GM19023 (cell line): ENCODE measurements at regions not wholly inside any gene's neighbourhood (a gene's known extent, or its start where the extent isn't known, plus 50 kb on each side); places are given as distances from the start of the nearest gene placed in this dataset.

Source experiments
- ATAC-seq: cut with Tn5 transposase; IDR thresholded peaks from one replicate; pipeline ENCODE4 v1.9.1; 2021; ENCODE audit warnings: mild to moderate bottlenecking, moderate library complexity; ENCODE audit not compliant: unreplicated experiment

DNA sequence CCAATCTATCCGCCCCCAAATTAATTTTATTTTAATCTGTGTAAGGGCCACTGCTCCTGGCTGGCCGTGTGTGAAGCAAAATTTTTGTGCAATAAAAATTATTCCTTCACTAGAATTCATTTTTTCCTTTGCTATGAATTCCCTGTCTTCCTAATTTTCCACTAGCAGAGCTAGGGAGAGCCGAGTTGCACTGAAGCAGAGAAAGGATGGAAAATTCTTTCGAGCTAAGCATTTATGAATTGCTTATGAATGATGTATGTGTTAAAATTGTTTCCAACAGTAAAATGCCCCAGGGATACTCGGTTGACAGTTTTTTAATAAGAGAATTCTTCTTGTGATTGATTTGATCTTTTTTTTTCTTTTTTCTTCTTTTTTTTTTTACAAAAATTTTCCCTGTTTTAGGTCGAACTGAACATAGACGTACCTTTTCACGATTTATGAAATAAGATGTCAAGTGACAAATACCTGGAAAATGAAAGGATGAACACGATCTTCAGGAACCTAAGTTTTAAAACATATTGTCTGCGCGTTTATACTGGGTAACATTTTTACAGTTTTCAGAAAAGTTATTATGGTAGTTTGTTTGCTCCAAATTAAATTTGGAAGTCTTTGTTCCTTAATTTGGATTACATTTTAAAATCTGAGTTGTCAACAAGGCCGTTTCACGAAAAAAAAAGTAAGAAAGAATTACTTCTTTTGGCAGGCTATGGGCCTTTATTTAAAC is 288.8 kb upstream of the NFE2L3 start:
- ATAC-seq: no peak

DNA sequence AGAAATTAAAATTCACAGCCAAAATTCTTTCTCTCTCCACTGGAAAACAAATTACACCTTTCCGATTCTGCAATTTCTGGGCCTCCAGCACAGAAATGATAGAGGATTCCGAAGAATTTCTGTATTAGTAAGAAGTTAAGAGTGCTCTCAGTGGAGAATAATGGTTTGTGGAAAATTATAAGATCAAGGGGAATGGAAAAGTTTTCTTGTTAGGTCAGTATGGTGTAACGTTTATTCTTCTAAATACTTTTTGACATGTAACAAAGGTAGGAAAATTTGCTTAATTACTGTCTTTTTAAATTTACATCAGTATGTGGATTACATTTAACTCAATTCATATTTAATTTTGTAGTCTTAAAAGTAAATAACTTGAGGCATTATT is 288.3 kb upstream of the NFE2L3 start:
- ATAC-seq: no peak

DNA sequence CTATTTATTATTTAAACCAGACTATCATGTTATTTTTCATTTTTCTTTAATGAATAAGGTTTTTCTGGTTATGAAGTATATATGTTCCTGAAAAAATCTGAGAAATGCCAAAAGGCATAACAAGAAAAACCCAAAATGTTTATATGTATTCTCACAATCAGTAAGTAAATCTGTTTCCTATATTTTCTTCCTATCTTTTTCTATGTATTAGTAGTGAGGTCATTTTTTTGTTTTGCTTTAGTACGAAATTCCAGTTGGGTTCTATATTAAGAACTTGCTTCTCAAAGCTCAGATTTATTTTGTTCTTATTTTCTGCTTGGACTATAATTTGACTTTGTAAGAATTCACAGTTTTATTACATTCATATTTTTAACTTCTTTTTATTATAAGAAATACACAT is 287.5 kb upstream of the NFE2L3 start:
- ATAC-seq: no peak

DNA sequence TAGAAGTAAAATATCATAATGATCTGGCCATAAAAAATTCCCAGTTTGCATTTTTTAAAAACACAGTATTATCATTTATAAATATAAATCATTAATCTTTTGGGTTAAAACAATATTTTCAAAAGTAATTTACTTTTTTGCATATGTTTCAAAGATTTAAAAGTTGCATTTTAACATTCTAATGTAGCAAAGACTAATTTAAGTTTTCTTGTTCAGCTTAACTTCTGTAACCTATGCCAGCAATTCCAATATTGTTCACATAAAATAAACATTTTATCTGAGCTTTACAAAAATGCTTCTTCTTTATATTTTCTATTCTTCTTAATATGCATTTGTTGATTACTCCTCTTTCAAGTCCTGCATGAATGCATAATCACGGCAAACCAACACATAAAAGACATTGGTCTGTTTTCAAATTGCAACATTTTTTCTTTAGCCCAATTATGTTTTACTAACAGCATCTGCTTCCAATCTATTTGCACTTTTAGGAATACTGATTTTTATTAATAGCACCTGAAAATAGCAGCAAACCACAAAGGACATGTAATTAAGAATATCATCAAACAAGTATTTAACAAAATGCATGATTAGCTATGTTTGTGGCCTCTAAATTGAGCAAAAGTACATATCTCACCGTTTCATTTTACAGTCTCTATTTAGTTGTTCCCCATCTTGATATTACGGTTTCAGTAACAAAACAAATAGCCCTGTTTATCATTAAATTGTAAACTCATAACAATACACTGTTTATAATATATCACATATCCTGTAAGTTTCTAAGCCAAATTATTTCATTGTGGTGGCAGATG is 286.9 kb upstream of the NFE2L3 start:
- no peak for ATAC-seq

DNA sequence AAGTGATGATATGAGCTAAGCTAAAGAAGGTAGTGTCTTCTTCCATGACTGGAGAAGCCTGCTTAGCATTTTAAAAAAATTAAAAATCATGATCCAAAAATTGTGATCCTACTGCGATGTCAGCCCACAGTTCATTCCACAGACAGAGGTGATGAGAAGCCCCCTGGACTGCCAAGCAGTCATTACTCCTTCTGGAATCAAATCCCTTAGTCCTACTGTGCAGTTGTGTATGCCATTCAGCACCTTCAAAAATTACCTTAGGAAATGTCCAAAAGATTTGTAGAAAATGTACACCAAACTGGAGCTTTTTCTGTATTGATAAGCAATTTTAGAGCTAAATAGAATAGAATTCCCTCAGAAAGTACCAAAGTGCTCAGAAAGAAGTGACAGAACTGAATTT is 283.5 kb upstream of the NFE2L3 start:
- ATAC-seq: no peak

DNA sequence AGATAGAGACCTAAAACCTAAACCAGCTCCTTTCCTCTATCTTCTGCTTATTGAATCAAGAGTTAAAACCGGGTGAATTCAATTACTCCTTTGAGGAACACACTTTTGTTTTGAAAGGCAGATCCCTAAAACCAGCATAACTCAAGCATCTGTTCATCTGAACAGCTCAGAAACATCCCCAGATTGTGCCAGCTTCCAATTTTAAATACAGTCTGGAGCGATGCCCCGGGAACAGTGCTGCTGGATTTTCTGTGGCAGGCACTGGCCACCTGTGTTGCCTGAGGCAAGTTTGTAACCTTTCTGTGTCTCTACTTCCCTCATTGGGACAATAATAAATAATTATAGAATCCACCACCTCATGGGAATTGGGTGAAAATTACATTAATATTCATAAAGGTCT is 281.4 kb upstream of the NFE2L3 start:
- ATAC-seq: no peak

DNA sequence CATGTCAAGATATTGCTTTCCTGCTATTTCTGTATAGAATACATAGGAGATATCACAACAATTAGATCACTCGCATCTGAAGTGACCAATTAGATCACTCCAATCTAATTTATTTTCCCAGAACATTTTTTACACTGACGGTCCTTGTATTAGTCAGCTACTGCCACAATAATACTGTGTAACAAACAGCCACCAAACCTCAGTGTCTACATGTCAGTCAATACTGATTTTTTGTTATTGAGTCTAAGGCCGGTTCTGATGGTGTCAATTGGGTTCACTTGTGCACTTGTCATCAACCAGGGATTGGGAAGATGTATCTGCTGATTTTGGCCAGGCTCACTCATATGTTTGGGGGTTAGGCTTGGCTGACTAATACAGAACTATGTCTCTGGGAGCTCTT is 275.9 kb upstream of the NFE2L3 start:
- ATAC-seq: no peak

DNA sequence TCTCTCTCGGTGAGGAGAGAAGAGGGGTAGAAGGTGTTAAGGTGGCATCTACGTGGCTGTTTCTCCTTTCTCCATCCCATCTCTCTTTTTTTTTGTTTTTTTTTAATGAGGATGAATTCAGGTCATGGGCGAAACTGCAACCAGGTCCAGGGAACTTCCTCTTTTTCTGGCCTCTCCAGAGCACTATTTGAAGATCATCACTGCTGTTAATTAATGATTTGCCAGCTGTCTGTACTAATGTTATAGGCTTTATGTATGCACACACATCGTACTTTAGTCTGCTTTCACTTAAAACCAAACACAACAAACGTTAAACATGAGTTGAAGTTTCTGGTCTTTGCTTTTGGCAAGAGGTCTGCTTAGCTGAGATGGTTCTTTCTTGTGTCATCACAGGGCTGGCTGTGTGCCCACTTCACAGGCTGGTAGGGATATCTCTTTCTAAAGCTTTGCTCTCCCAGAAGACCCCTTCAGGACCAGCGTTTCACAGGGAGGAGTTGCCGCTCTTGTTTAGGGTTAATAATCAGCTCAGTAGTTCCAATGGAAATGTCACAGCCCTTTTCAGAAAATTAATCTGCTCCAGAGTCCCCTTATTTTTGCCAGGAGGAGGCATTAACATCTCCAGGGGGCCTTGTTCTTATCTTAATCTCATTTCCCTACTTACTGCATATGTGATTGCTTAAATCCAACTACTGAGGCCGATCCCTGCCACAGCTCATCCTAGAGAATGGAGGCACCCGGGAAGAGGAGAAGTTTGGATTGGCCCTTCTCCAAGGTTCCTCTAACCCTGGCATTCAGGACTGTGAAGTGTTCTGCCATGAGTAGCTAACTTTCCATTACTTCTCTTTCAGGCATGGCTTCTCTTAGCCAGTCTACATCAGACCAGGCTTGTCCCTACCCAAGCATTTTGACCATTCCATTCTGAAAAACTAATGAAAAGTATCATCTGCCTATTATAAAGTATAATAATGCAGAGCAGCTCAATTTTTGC is 273.9 kb upstream of the NFE2L3 start:
- no peak for ATAC-seq

DNA sequence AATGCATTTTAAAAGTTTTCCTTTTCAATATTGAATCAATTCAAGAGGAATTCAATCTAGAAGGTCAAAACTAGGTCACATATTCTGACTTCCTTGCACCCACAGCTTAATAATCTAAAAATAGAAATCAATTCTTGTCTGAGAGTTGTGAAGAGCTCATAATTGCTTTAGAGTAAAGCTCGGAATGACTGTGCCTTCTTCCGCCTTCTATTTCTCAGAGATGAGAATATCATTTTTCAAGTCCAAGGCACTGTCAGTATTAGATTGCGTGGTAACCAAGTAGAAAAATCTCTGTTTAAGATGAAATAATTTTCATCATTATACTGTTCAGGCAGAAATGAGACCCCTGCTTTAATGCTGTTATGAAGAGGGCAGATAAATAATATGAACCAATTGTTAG is 272.2 kb upstream of the NFE2L3 start:
- no peak for ATAC-seq

DNA sequence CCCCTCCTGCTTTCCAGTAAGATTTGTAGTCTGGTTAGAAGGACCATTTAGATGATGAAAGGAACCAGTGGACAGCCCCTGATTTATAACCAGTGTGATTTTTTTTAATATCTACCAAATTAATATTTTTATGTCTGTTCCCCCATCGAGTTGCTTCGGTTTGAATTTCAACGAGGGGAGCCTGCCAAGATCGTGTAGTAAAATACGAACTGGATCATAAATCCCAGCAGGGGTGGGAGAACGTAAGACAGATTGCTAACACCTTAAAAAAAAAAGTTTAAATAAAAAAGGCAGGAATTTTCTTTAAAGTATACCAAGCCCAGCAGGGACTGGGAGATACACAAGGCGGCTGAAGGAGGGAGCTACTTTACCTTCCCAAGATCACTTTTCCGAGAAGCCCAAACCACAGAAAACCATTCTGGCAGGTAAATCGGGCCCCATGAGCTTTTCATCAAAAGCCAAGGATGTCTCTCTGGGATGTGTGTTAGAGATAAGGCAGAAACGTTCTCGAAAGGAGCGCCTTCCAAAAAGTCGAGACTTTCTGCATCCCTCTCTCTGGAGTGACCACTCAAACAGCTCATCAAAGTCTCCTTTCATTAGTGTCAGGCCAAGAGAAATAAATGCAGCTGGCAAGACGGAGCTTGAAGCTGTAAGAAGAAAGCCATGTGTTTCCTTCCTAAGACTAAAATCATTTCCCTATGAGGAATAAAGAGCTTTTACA is 270.5 kb upstream of the NFE2L3 start:
- ATAC-seq: no peak

DNA sequence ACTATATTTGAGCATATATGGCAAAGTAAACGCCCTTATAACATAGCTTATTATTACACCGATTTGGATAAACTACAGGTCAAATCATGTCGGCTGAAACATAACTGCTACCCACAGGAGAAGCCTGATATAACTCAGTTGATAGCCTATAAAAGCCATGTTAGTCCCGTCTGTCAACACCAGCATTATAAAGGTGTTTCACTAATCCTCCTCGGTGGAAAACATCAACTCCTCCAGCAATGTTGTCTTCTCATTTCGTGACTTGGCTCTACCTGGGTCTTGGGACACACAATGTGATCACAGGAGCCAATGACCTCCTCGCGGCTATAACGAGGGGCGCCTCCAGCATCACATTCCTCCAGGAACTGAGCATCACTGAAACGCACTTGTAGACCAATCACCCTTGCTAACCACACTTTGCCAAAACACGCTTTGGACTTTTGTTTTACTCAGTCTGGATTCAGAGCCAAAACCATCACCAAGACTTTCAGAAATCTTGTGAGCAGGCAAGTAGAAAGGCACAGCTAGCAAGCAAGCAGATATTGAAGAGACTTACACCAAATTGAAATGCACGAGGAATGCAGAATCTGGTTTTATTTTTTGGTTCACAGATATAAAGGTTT is 269.7 kb upstream of the NFE2L3 start:
- no peak for ATAC-seq

DNA sequence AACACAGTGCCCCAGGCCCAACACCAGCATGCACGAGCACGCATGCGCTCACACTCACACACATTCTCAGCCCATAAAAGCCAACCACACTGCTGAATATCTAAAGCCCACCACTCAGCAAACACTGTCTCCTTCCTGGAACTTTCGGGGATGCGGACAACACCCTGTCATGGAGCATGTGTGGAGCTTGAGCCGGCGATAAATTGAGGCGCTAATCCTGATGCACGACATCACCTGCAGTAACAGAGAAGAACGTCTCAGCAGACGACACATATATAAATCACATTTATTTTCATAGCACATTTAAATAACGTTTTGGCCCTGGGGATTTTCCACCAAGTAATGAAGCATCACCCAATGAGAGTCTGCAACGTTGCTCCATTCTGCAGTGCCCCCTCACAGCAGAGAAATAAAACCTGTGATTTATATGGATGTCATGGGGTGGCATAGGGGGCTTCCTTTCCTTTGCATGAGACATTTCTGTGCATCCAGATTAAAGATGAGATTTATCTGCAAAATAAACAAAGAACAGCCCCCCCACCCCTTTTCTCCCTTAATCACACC is 267.7 kb upstream of the NFE2L3 start:
- ATAC-seq: no peak

DNA sequence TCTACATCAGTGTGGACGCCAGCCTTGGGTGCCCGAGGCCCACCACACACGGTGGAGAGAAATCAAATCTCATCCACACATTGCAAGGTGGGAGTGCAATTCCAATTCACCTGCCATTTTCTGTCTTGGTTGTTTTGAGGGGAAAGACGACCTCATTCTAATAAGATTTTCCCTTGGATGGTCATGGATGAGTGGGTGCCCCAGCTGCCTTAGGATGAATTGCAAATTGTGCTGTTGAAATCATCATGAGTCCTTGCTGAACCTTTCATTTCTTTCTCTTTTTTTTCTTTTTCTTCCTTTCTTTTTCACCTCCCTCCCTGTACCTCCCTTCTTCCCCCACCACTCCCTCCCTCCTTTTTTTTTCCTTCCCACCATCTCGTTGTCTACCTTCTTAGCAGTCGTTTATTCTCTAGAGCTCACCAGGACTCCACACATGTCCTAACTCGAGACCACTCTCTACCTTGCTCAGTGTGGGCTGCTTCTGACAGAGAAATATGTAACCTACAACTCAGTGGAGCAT is 266.9 kb upstream of the NFE2L3 start:
- no peak for ATAC-seq

DNA sequence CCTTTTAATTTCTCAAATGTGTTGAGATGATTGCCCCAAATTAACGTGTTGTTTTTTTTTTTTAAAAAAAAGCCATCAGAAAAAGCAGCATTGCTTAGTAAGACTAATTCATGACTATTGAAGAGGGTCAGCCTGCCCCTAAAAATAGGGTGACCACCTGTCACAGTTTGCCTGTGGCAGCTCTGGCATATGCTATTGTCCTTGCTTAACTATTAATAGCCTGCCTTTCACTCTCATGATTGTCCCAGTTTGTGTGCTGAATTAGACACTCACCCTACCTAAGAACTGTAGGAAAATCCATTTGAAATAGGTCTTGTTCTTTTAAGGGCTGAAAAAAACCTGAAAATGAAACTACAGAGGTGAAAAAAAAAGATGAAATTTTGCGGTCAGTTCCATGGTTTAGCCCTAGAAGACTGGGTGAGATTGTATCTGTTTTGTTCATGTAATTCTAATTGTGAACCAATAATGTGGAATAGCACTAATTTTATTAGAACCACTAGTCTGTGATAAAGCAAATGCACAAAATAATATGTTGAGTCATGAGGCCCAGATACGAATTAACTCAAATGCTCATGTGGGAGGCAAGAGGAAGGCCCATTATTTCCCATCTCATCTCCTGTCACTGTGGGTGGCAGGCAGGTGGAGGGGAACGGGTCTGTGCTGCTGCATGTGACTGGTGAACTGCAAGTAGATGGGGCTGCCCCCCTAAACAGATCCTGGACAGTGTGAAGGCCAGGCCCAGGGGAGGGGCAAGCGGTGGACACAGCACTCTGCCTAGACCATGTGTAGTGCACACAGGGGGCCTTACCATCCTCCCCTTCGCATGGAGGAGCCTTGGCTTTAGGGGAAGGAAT is 265.4 kb upstream of the NFE2L3 start:
- no peak for ATAC-seq

DNA sequence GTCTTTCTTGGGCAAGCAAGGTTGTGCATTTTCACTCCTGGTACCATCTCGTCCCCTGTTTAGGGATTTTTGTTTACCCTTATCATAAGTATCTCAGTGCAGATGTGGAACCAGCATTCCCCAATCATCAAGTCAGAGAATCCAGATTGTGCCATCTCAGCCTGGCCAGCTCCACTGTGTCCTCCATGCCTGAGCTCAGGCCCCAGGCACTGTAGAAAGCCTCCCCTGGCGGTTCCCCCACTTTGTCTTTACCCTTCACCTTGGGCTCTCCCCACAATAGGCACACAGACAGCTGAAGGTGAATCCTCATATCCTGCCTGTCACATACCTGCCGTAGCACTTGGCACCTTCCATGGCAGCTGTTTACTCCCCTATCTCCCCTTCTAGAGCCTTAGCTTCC is 264.7 kb upstream of the NFE2L3 start:
- no peak for ATAC-seq

DNA sequence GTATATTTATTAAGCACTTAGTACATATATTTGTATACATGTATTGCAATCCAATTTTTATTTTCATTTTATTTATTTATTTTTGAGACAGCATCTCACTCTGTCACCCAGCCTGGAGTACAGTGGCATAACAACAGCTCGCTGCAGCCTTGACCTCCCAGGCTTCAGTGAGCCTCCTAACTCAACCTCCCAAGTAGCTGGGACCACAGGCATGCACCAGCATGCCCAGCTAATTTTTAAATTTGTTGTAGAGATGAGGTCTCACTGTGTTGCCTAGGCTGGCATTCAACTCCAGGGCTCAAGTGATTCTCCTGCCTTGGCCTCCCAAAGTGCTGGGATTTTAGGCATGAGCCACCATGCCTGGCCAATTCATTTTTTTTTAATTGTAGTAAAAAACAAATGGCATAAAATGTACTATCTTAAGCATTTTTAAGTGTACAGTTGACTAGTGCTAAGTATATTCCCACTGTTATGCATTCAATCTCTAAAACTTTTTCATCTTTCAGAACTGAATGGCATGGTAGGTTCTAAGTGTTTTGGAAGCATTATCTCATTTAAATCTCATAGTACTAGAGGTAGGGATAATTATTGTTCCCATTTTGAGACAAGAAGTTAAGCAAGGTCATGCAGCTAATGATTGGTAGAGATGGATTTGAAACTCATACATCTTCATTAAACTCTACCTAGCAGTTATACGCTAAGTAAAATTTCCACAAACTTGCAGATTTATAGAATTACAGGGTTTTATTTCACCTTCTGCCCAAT is 264.0 kb upstream of the NFE2L3 start:
- no peak for ATAC-seq

DNA sequence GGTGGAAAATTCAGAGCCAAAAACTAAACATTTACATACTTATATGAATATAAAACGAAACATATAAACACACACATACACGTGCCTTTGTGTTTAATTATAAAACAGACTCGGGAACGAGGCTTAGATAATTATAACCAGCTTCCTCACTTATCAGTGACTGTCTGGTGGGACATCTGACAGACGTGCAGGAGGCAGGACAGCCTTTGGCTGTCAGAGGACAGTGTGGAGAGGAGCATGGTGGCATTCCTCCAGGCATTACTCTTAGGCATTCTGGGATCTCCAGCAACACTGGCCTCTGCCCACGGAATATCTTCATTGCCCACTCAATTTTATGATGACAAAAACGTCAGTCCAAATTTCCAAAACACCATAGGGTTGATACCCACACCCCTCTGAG is 262.2 kb upstream of the NFE2L3 start:
- no peak for ATAC-seq

DNA sequence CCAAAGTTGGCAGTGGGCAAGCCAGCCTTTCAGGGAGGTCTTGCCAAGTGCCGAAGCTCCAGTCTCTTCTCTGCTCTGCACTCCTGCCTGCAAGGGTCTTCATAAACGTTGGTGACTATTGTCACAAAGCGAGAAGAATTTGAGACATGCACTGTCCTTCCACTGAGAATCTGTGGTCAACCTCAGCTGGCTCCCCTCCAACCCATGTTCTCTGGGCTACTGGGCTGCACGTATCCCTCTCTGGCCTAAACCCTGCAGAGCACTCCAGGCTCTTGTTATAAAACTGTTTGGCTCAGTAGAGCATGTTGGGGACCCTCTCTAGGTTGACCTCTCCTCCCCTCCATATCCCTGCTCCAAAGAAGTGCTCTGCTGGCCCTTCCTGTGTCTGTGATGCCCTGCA is 260.4 kb upstream of the NFE2L3 start:
- no peak for ATAC-seq
